Suppressor macrophage (primary cell): ENCODE measurements at regions not wholly inside any gene's neighbourhood (a gene's known extent, or its start where the extent isn't known, plus 50 kb on each side); places are given as distances from the start of the nearest gene placed in this dataset.

ENCODE experiments used
- DNase-seq, 4 experiments: peaks; one replicate each; pipeline ENCODE4 v3.0.0-alpha.2; 2020 to 2022

GRCh38 chr4:106507440-106507839, 138.9 kb upstream of the GIMD1 start:
- peak in 1 of 4 experiments; percentile 4 for DNase-seq

DNA sequence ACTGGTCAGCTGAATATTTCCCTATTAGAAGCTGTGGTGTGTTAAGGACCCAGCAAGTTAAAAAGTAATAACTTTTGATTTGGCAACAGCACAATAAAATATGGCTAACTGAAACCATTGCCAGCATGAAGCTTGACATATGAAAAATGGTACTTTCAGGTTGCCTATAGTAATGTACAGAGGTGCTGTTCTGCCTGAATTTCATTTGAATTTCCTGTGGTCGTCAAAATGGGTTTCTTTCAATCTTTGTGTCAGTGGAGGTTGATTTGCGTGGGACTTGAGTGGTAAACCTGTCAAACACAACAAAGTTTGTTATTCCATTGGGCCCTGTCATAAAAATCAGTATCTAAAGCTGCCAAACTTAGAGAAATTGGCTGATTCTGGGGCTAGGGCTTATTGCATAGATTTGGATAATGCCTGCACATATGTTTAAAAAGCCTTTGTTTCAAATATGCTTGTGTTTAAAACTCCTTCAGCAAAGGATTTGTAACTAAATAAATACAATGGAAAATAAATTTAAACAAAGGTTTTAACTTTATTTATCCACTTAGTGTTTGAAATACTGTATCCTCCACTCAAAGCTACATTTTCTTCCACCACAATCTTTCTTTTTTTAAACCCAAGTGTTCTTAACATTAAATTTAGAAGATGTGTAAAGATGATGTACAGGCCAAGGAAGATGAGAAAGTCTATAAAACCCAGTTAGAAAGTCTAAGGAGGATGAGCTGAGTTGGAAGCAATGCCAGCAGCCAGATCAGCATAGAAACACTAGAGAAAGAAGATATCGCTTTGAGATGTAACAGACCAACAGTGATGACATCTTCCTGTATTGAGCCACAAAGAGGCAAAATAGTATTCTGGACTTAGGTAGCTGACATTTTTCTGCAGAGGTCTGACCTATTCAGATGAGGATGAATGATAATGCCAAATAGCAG, 134.8 kb upstream of the GIMD1 start:
- DNase-seq = no peak

DNA sequence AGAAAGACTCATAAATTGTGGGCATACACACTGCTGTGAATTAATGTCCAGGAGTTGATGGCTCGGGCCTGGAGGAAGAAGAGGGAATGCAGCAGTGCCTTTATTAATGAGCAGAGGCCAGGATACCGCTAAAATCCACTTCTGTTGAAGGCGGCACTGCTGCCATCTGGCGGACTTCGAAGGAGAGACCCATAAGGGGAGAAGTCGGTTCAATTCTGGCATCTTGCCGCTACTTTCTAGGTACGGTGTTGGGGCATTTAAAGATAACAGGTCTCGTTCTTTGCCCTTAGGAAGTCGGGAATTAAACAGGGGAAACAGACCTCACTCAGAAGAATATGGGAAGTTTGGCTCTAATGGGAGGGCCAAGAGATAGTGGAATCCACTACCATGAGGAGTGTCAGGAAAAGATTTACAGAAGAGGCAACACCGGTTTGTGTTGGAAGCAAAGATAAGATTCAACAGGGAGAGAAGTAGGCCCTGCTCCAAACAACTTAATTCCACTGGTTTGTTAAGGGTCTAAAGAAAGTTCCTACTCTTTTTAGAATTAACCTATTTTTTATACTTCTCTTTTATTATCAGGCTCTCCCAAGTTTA, 133.6 kb upstream of the GIMD1 start:
- peak; percentile 51 to 72 (median 61) for DNase-seq

GRCh38 chr4:106497271-106497670, 128.7 kb upstream of the GIMD1 start:
- no peak for DNase-seq

DNA sequence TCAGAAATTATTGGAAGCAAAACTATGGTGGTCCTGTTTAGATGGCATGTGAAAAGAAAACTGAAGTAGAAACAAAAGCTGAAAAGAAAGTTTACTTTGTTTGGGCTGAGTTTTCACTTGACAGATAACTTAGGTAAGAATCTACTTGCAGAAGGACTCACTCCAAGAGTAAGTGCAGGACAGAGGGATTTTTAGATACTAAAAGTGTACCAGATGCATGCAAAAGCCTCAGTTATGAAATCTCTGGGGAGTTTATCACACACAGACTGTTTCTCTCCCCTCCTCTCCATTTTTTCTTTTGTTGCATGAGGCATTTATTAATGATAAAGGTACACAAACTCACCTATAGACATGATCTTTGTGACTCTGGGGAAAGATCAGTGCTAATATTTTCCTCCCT, 127.5 kb upstream of the GIMD1 start:
- DNase-seq = no peak

- DNase-seq = no peak
These were observed 126.9 kb upstream of the GIMD1 start for GRCh38 chr4:106495476-106495875.

DNA sequence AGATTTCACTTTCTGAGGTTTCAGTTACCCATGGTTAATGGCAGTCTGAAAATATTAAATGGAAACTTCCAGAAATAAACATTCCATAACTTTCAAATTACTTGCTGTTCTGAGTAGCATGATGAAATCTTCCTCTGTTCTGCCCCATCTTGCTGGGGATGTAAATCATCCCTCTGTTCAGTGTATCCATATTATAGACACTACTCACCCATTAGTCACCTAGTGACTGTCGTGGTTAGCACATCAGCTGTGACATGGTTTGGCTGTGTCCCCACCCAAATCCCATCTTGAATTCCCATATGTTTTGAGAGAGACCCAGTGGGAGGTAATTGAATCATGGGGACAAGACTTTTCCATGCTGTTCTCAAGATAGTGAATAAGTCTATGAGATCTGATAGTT, 125.5 kb upstream of the GIMD1 start:
- no peak for DNase-seq

GRCh38 chr4:106493086-106493485, 124.5 kb upstream of the GIMD1 start:
- DNase-seq = no peak

DNA sequence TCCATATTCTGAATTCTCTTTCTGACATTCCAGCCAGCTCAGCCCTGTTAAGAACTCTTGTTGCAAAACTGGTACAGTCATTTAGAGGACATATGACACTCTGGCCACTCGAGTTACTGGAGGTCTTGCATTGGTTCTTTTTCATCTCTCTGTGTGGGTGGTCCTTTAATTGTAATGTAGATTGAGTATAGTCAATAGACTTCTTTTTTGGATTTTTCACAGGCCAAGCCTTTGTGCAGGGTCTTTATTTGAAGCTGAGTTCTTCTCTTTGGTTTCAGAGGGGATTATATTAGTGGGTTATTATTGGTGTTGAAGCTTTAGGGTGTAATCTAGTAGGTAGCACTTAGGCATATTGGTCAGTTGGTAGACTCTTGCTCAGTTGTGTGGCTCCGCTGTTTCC, 118.0 kb upstream of the GIMD1 start:
- no peak for DNase-seq

GRCh38 chr4:106481801-106482200, 113.2 kb upstream of the GIMD1 start:
- no peak for DNase-seq

GRCh38 chr4:106478152-106478551, 109.6 kb upstream of the GIMD1 start:
- DNase-seq = no peak

DNA sequence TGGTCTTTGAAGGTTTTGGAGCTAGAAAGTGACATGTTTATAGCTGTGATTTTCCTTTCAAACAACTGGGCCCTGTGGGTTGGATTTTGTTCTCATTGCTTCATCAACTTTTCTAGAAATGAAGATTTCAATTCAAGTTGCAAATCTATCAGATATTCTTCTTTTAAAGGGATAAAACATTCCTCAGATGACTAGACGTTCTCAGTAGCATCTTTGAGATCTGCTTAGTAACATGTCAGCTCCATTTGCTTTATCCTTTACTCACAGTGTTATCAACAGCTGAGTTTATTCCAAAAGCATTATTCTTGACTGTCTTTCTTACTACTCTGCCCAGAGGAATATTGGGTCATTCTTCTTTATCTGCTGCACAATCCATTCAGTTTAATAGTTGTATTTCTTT, 108.2 kb upstream of the GIMD1 start:
- no peak for DNase-seq

DNA sequence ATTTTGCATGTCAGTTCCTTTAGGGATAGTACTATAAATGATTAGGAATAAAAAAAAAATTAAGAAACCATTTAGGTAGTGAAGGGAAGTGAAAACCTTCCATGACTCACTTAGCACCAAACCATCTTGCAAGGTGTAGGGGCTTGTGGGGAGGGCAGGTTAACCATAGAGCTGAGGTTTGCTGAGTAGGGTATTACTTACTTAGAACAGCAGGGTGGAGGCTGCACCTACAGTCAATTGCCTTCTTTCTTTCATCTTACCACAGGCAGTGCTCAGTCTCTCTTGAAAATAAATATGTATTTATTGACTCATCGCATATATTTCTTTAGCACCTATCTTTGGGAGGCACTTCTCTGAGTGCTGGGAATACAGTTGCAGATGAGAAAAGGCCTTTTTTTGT, 104.9 kb upstream of the GIMD1 start:
- no peak for DNase-seq

GRCh38 chr4:106471151-106471550, 102.6 kb upstream of the GIMD1 start:
- no peak for DNase-seq

GRCh38 chr4:106463622-106464021, 95.0 kb upstream of the GIMD1 start:
- DNase-seq = no peak

- no peak for DNase-seq
These were observed 86.0 kb upstream of the GIMD1 start for GRCh38 chr4:106454581-106454980.

DNA sequence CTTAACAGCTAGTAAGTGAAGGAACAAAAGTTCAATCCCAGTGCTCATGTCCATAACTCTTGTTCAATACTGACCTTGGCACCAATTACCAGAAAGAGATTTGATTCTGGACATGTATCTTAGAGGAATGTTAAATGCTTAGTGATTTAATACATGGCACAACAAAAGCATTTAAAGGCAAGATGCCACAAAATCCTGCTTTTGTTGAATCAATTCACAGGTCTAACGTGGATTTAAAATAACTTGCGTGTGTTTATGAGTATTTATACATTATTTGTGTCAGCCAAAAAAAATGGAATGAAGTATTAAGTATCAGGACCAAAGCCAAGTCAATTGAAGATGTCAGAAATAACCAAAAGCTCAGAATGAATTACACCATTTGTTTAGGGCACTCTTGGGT, 85.4 kb upstream of the GIMD1 start:
- no peak for DNase-seq

GRCh38 chr4:106451091-106451490, 82.5 kb upstream of the GIMD1 start:
- no peak for DNase-seq

- DNase-seq = no peak
These were observed 81.7 kb upstream of the GIMD1 start for GRCh38 chr4:106450249-106450648.

GRCh38 chr4:106444557-106444956, 76.0 kb upstream of the GIMD1 start:
- no peak for DNase-seq

GRCh38 chr4:106430797-106431196, 62.2 kb upstream of the GIMD1 start:
- no peak for DNase-seq

GRCh38 chr4:106429885-106430284, 61.3 kb upstream of the GIMD1 start:
- DNase-seq = no peak

DNA sequence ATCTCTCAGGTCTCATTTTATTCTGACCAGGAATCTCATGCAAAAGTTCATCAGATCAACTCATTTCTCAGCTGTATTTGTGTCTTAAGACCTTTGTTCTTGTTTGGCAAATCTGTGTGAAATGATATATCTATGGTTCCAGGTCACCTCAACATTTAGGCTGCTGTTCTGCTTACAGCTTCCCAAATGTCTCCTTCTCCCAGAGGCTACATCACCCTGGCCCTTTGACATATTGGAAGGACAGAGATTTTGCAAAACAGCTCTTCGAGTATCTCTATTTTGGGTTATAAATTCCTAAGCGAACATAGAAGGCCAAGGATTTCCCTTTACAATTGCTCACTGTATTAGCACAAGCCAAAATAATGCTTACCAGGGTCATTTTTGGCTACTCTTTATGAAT, 57.5 kb upstream of the GIMD1 start:
- DNase-seq = no peak

DNA sequence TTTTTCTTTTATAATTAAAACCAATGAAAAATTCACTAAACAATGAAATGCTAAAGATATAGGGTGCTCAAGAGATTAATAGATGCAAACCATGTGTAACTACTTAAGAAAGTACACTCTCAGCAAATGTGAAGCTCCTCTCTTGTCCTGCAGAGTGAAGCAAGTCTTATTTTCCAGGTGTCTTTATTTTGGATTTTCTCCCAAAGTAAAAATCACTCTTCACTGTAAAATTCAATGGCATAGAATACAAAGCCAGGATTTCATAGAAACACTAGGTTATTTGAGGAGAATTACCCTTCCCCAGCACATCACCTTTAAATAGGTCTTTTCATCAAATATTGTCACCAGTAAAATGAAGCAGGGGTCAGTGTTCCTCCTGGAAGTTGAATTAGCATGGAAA, 57.0 kb upstream of the GIMD1 start:
- no peak for DNase-seq
